T-cell (primary cell): ENCODE measurements at regions not wholly inside any gene's neighbourhood (a gene's known extent, or its start where the extent isn't known, plus 50 kb on each side); places are given as distances from the start of the nearest gene placed in this dataset.

Experiments used
- ATAC-seq, 4 experiments: fragments of 200-7000 bp in 3 of 4; fragments of 150-1000 bp in 1 of 4; cut with Tn5 transposase; replicated peaks in 1 of 4; 1 replicate in 3 of 4; 2 replicates in 1 of 4; pipeline ENCODE4 v1.10.0; 2021; ENCODE audit warnings: moderate library complexity in 3 of 4, mild to moderate bottlenecking in 2 of 4, moderate number of reproducible peaks in 1 of 4
- CTCF ChIA-PET, 2 donors: fragments of 300-600 bp; sonication (Branson Sonifier 250); formaldehyde crosslinking; loops; one replicate each; lab custom pipeline; 2022; ENCODE audit warnings: antibody characterized with exemption in 2 of 2; lab: Charles Lee
- POLR2A ChIA-PET, 2 donors: fragments of 300-600 bp; sonication (Branson Sonifier 250); formaldehyde crosslinking; loops; one replicate each; lab custom pipeline; 2022; ENCODE audit warnings: antibody characterized with exemption in 2 of 2; lab: Charles Lee
- DNase-seq, 35 experiments: peaks; one replicate each; pipeline versions ENCODE4 v3.0.0 to v3.0.0-alpha.2; 2013 to 2023
- H3K27ac ChIP-seq: one replicate; pipeline ENCODE4 v1.5.1; 2013; ENCODE audit warnings: low read length
- H3K27me3 ChIP-seq, 2 experiments: replicated peaks in 1 of 2; 1 replicate in 1 of 2; 2 replicates in 1 of 2; pipeline versions ENCODE4 v1.6.1 to v1.7.0; 2013; ENCODE audit warnings: low read length in 1 of 2, mixed read lengths in 1 of 2; ENCODE audit not compliant: control insufficient read depth in 2 of 2, insufficient read depth in 2 of 2; ENCODE audit errors: extremely low read depth in 1 of 2
- H3K36me3 ChIP-seq, 2 donors: 1 replicate in 1 of 2; 2 replicates in 1 of 2; pipeline versions ENCODE4 v1.6.1 to v1.7.0; 2013; ENCODE audit warnings: low read length in 1 of 2; ENCODE audit not compliant: control insufficient read depth in 2 of 2, insufficient read depth in 1 of 2; ENCODE audit errors: extremely low read depth in 1 of 2
- H3K4me1 ChIP-seq, 2 experiments: 1 replicate in 1 of 2; 2 replicates in 1 of 2; pipeline versions ENCODE4 v1.6.1 to v1.7.0; 2013; ENCODE audit warnings: low read length in 2 of 2, mixed read lengths in 1 of 2; ENCODE audit not compliant: insufficient read depth in 2 of 2, control insufficient read depth in 1 of 2; ENCODE audit errors: extremely low read depth in 1 of 2
- H3K4me3 ChIP-seq, 2 donors: 1 replicate in 1 of 2; 2 replicates in 1 of 2; pipeline versions ENCODE4 v1.5.1 to v1.7.0; 2013; ENCODE audit warnings: mild to moderate bottlenecking in 2 of 2, low read length in 1 of 2, moderate library complexity in 1 of 2; ENCODE audit not compliant: control insufficient read depth in 1 of 2; ENCODE audit errors: extremely low read depth in 1 of 2
- H3K9me3 ChIP-seq: 2 replicates; pipeline ENCODE4 v1.7.0; 2013
- H3K27ac Mint-ChIP-seq, 2 donors: one replicate each; pipeline ENCODE4 v1.8.0; 2020 to 2021; ENCODE audit warnings: mild to moderate bottlenecking in 2 of 2, mixed read lengths in 2 of 2
- H3K27me3 Mint-ChIP-seq, 2 donors: one replicate each; pipeline ENCODE4 v1.8.0; 2021 to 2022; ENCODE audit warnings: mixed read lengths in 2 of 2
- H3K36me3 Mint-ChIP-seq: one replicate; pipeline ENCODE4 v1.8.0; 2021; ENCODE audit warnings: mixed read lengths
- H3K4me1 Mint-ChIP-seq, 3 donors: one replicate each; pipeline ENCODE4 v1.8.0; 2020 to 2022; ENCODE audit warnings: mixed read lengths in 3 of 3, mild to moderate bottlenecking in 1 of 3
- H3K4me3 Mint-ChIP-seq, 3 donors: one replicate each; pipeline ENCODE4 v1.8.0; 2020 to 2022; ENCODE audit warnings: mild to moderate bottlenecking in 3 of 3, mixed read lengths in 3 of 3, moderate library complexity in 3 of 3
- H3K9me3 Mint-ChIP-seq, 3 donors: one replicate each; pipeline ENCODE4 v1.8.0; 2020 to 2022; ENCODE audit warnings: mixed read lengths in 3 of 3
- WGBS: methylation state at CpG from one replicate; pipeline ENCODE4 v1.1.5; 2013; ENCODE audit warnings: missing lambda C conversion rate; ENCODE audit not compliant: insufficient coverage; 5-methylcytosine and 5-hydroxymethylcytosine counted together

DNA sequence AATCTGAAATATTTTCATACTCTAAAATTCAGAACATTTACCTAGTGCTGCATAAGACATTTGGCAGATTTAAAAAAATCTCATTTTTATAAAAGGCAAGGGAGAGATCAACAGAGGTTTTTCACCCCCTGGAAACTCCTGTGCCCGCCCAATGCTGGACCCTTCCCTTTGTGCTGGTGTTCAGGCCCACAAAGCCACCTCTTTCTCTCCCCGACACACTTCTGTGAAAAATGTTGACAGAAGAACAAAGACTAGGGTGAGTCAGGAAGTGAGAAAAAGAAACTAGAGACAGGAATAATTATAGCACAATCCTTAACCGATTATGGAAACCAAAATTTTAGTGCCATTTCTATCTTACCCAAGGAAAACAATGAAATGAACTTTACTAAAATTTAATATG lies 197.7 kb upstream of the STXBP6 start:
- H3K4me3 ChIP-seq: no peak overlapping the region
- Mint-ChIP-seq H3K9me3 (peaks cover 0 to 15% (median 3%) of the 10 kb centered on the region in 3 donors), H3K27ac (no peak overlapping the region), H3K4me1 (no peaks in the 10 kb centered on the region), H3K4me3 (no peak overlapping the region), H3K36me3 (no peaks in the 10 kb centered on the region), H3K27me3 (peaks cover 7 to 8% of the 10 kb centered on the region in 2 donors)
- ChIA-PET CTCF (no interaction called here), POLR2A (no interaction called here)
- no peak overlapping the region for H3K27ac ChIP-seq
- peaks cover 0 to 5% of the 10 kb centered on the region in 2 experiments for H3K27me3 ChIP-seq
- no peak for ATAC-seq
- H3K9me3 ChIP-seq: no peaks in the 10 kb centered on the region
- no peaks in the 10 kb centered on the region for H3K36me3 ChIP-seq
- H3K4me1 ChIP-seq: no peaks in the 10 kb centered on the region
- DNase-seq: no peak
- WGBS: no CpG with 5 or more reads among the region's 3 CpGs

DNA sequence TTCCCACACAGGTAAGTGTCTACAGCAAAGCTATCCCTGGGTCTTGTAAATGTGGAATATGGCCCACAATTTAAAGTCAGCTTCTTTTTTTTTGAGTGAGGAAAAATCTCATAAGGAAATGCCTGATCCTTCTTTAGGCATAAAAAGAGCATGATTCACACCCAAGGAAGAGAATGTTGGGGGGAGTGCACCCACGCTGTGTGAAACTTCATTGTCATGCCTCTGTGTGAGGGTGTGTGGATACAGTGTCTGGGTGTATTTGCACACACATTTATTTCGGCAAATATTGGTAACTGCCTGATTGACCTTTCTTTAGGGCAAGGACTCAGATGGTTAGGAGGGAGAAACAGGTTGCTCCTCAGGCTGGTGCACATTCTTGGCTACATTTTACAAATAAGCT lies 196.8 kb upstream of the STXBP6 start:
- H3K9me3 ChIP-seq: no peaks in the 10 kb centered on the region
- Mint-ChIP-seq H3K4me3 (no peak overlapping the region), H3K4me1 (no peaks in the 10 kb centered on the region), H3K27me3 (peaks cover 7 to 8% of the 10 kb centered on the region in 2 donors), H3K27ac (no peak overlapping the region), H3K9me3 (peaks cover 0 to 15% (median 0%) of the 10 kb centered on the region in 3 donors), H3K36me3 (no peaks in the 10 kb centered on the region)
- POLR2A ChIA-PET: no interaction called here
- H3K27ac ChIP-seq: no peak overlapping the region
- CTCF ChIA-PET: no interaction called here
- H3K27me3 ChIP-seq: peaks cover 0 to 5% of the 10 kb centered on the region in 2 experiments
- no peaks in the 10 kb centered on the region for H3K36me3 ChIP-seq
- no peak for ATAC-seq
- 77% methylated on average over 2 of the region's 2 CpGs for WGBS
- no peak overlapping the region for H3K4me3 ChIP-seq
- no peaks in the 10 kb centered on the region for H3K4me1 ChIP-seq
- no peak for DNase-seq

DNA sequence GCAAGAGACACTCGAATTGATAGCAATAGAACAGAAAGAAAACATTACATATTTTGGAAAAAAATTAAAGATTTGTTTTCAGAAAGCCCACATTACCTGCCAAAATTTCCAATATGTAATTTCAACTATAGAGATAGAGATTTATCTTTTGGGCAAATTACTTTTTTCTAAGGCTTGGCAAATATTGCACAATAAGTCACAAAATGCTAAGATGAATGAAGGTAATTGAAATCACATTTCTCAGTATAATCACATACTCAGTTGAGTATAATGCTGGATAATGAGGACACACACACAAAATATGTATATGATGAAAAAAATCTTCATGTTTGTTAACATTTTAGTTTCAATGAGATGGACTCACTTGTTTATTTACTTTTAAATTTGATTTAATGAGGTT lies 189.2 kb upstream of the STXBP6 start:
- H3K9me3 Mint-ChIP-seq: no peaks in the 10 kb centered on the region
- no peak for ATAC-seq
- CTCF ChIA-PET: no interaction called here
- Histone ChIP-seq H3K27me3 (no peaks in the 10 kb centered on the region), H3K27ac (no peak overlapping the region), H3K36me3 (no peaks in the 10 kb centered on the region), H3K9me3 (no peaks in the 10 kb centered on the region), H3K4me3 (no peak overlapping the region), H3K4me1 (no peaks in the 10 kb centered on the region)
- WGBS: no CpG with 5 or more reads among the region's 1 CpG
- H3K36me3 Mint-ChIP-seq: no peaks in the 10 kb centered on the region
- no peak overlapping the region for H3K27ac Mint-ChIP-seq
- no peak overlapping the region for H3K4me3 Mint-ChIP-seq
- H3K4me1 Mint-ChIP-seq: no peaks in the 10 kb centered on the region
- POLR2A ChIA-PET: no interaction called here
- DNase-seq: no peak
- peaks cover 6 to 10% of the 10 kb centered on the region in 2 donors for H3K27me3 Mint-ChIP-seq

DNA sequence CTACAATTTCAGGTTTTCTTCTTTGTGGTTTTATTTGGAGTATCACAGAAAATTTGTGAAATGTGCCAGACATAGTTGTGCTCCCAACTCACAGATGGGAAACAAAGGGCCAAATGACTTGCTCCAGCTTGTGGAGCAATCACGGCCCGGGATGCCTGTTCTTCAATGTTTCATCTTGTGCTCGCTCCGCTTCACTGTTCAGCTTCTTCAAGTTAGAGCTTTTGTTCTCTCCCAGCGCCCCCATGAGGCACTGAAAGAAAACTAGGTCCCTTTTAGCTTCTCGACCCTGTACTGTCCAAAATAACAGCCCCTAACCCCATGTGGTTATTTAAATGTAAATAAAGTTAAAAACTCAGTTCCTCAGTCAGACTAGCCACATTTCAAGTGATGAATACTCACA lies 187.9 kb upstream of the STXBP6 start:
- no peak overlapping the region for H3K27ac Mint-ChIP-seq
- Histone ChIP-seq H3K4me1 (no peaks in the 10 kb centered on the region), H3K36me3 (no peaks in the 10 kb centered on the region), H3K4me3 (no peak overlapping the region), H3K9me3 (no peaks in the 10 kb centered on the region), H3K27me3 (no peaks in the 10 kb centered on the region), H3K27ac (no peak overlapping the region)
- CTCF ChIA-PET: no interaction called here
- WGBS: 28% methylated on average over 4 of the region's 6 CpGs
- H3K9me3 Mint-ChIP-seq: no peaks in the 10 kb centered on the region
- peaks cover 3 to 6% of the 10 kb centered on the region in 2 donors for H3K27me3 Mint-ChIP-seq
- POLR2A ChIA-PET: no interaction called here
- H3K4me3 Mint-ChIP-seq: no peak overlapping the region
- no peak for ATAC-seq
- no peaks in the 10 kb centered on the region for H3K36me3 Mint-ChIP-seq
- DNase-seq: no peak
- H3K4me1 Mint-ChIP-seq: no peaks in the 10 kb centered on the region

DNA sequence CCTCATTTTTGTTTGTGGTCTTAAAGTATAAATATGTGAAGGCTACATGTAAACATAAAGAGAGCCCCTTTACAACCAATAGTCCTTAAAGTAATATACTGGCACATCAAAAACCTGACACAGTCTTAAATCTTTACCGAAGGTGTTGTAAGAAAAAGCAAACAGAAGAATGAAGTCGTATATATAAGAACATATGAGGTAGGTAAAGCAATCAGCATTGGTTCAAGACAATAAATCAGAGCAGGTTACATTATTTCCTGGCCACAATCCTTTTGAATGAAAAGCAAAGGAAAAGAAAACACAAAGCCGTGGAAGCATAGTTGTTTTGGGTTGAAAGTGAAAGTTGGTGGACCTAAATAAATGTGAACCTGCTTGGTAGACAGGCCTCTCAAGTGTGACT lies 183.7 kb upstream of the STXBP6 start:
- Mint-ChIP-seq H3K36me3 (no peaks in the 10 kb centered on the region), H3K9me3 (peaks cover 0 to 4% (median 0%) of the 10 kb centered on the region in 3 donors), H3K27ac (no peak overlapping the region), H3K4me3 (no peak overlapping the region), H3K4me1 (no peaks in the 10 kb centered on the region), H3K27me3 (peaks cover 3 to 8% of the 10 kb centered on the region in 2 donors)
- WGBS: no CpG with 5 or more reads among the region's 3 CpGs
- ATAC-seq (no peak), DNase-seq (no peak)
- no peaks in the 10 kb centered on the region for H3K9me3 ChIP-seq
- peaks cover 0 to 3% of the 10 kb centered on the region in 2 experiments for H3K27me3 ChIP-seq
- ChIA-PET CTCF (no interaction called here), POLR2A (no interaction called here)
- no peak overlapping the region for H3K4me3 ChIP-seq
- no peaks in the 10 kb centered on the region for H3K4me1 ChIP-seq
- no peaks in the 10 kb centered on the region for H3K36me3 ChIP-seq
- H3K27ac ChIP-seq: no peak overlapping the region

GRCh38 chr14:25231004-25231403 lies 181.1 kb upstream of the STXBP6 start:
- H3K9me3 Mint-ChIP-seq: peaks cover 0 to 4% (median 0%) of the 10 kb centered on the region in 3 donors
- no peak overlapping the region for H3K27ac Mint-ChIP-seq
- ATAC-seq (no peak), DNase-seq (no peak)
- H3K36me3 ChIP-seq: no peaks in the 10 kb centered on the region
- H3K9me3 ChIP-seq: no peaks in the 10 kb centered on the region
- ChIA-PET CTCF (no interaction called here), POLR2A (no interaction called here)
- H3K4me3 ChIP-seq: no peak overlapping the region
- H3K36me3 Mint-ChIP-seq: no peaks in the 10 kb centered on the region
- H3K27ac ChIP-seq: no peak overlapping the region
- H3K27me3 Mint-ChIP-seq: peaks cover 2 to 3% of the 10 kb centered on the region in 2 donors
- H3K4me1 Mint-ChIP-seq: no peaks in the 10 kb centered on the region
- no peaks in the 10 kb centered on the region for H3K4me1 ChIP-seq
- WGBS: 87% methylated on average over 3 of the region's 4 CpGs
- H3K27me3 ChIP-seq: peaks cover 0 to 3% of the 10 kb centered on the region in 2 experiments
- no peak overlapping the region for H3K4me3 Mint-ChIP-seq

- ChIA-PET POLR2A (no interaction called here), CTCF (no interaction called here)
- H3K9me3 Mint-ChIP-seq: peaks cover 0 to 4% (median 0%) of the 10 kb centered on the region in 3 donors
Observed at GRCh38 chr14:25226214-25226613, 176.3 kb upstream of the STXBP6 start.

More at GRCh38 chr14:25226214-25226613, 176.3 kb upstream of the STXBP6 start:
- no peak overlapping the region for H3K4me3 Mint-ChIP-seq
- no peaks in the 10 kb centered on the region for H3K4me1 ChIP-seq
- H3K9me3 ChIP-seq: no peaks in the 10 kb centered on the region
- H3K36me3 Mint-ChIP-seq: no peaks in the 10 kb centered on the region
- peaks cover 0 to 3% of the 10 kb centered on the region in 2 experiments for H3K27me3 ChIP-seq
- H3K27me3 Mint-ChIP-seq: peaks cover 0 to 3% of the 10 kb centered on the region in 2 donors
- H3K27ac Mint-ChIP-seq: no peak overlapping the region
- no peak overlapping the region for H3K27ac ChIP-seq
- H3K4me3 ChIP-seq: no peak overlapping the region
- no peaks in the 10 kb centered on the region for H3K4me1 Mint-ChIP-seq
- no peaks in the 10 kb centered on the region for H3K36me3 ChIP-seq
- no CpG with 5 or more reads among the region's 3 CpGs for WGBS
- DNase-seq (no peak), ATAC-seq (no peak)
